PC-3 (cell line): ENCODE measurements at regions not wholly inside any gene's neighbourhood (a gene's known extent, or its start where the extent isn't known, plus 50 kb on each side); places are given as distances from the start of the nearest gene placed in this dataset.

Experiments used
- EZH2 ChIP-seq: fragments of 300-600 bp; sonication (generic); IDR thresholded peaks from one replicate; pipeline ENCODE4 v1.6.1; 2017; ENCODE audit warnings: antibody characterized with exemption, mild to moderate bottlenecking, low read length; ENCODE audit not compliant: unreplicated experiment
- EZH2phosphoT487 ChIP-seq: fragments of 300-600 bp; sonication (generic); IDR thresholded peaks from 2 replicates; pipeline ENCODE4 v1.6.1; 2018; ENCODE audit warnings: mild to moderate bottlenecking, antibody characterized with exemption, low read length, borderline replicate concordance
- TF ChIP-seq, protein P1 (sequence below): fragments of 300-600 bp; sonication (generic); conservative IDR thresholded peaks from 2 replicates; pipeline ENCODE4 v1.5.1; 2017; ENCODE audit warnings: antibody characterized with exemption, low read depth, mild to moderate bottlenecking, low read length

- TF ChIP-seq, protein P1, sequence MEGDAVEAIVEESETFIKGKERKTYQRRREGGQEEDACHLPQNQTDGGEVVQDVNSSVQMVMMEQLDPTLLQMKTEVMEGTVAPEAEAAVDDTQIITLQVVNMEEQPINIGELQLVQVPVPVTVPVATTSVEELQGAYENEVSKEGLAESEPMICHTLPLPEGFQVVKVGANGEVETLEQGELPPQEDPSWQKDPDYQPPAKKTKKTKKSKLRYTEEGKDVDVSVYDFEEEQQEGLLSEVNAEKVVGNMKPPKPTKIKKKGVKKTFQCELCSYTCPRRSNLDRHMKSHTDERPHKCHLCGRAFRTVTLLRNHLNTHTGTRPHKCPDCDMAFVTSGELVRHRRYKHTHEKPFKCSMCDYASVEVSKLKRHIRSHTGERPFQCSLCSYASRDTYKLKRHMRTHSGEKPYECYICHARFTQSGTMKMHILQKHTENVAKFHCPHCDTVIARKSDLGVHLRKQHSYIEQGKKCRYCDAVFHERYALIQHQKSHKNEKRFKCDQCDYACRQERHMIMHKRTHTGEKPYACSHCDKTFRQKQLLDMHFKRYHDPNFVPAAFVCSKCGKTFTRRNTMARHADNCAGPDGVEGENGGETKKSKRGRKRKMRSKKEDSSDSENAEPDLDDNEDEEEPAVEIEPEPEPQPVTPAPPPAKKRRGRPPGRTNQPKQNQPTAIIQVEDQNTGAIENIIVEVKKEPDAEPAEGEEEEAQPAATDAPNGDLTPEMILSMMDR: peak; percentile 32; the same call in 1 of the 2 replicates
- no peak for TF ChIP-seq EZH2
- no peak for TF ChIP-seq EZH2phosphoT487
These were observed 110.3 kb downstream of the LSM3 start for GRCh38 chr3:14288833-14289451.
